GM23338 (cell line): ENCODE measurements at regions not wholly inside any gene's neighbourhood (a gene's known extent, or its start where the extent isn't known, plus 50 kb on each side); places are given as distances from the start of the nearest gene placed in this dataset.

ENCODE experiments used
- ATAC-seq: fragments of 200-7000 bp; cut with Tn5 transposase; 3 replicates; pipeline ENCODE4 v1.9.1; 2020
- DNase-seq: peaks from one replicate; pipeline ENCODE4 v3.0.0-alpha.2; 2015; ENCODE audit warnings: low spot score
- H2AFZ ChIP-seq: fragments of 200-600 bp; sonication (generic); 2 replicates; pipeline ENCODE4 v1.8.0; 2016; ENCODE audit warnings: antibody characterized with exemption, mild to moderate bottlenecking, moderate library complexity
- H3F3A ChIP-seq: fragments of 200-600 bp; sonication (generic); replicated peaks from 2 replicates; pipeline ENCODE4 v1.8.0; 2017; ENCODE audit warnings: antibody characterized with exemption, mixed run types, low read depth
- H3K27ac ChIP-seq: fragments of 200-600 bp; sonication (generic); 2 replicates; pipeline ENCODE4 v1.6.1; 2016; ENCODE audit warnings: low read depth
- H3K27me3 ChIP-seq: fragments of 200-600 bp; sonication (generic); 2 replicates; pipeline ENCODE4 v1.8.0; 2016; ENCODE audit warnings: mild to moderate bottlenecking, mixed run types, moderate library complexity; ENCODE audit not compliant: insufficient read depth
- H3K36me3 ChIP-seq: fragments of 200-600 bp; sonication (generic); 2 replicates; pipeline ENCODE4 v1.8.0; 2016; ENCODE audit warnings: mild to moderate bottlenecking; ENCODE audit not compliant: insufficient read depth
- H3K4me1 ChIP-seq: fragments of 200-600 bp; sonication (generic); 2 replicates; pipeline ENCODE4 v1.8.0; 2016; ENCODE audit warnings: mild to moderate bottlenecking, moderate library complexity; ENCODE audit not compliant: insufficient read depth
- H3K4me2 ChIP-seq: fragments of 200-600 bp; sonication (generic); 2 replicates; pipeline ENCODE4 v1.7.1; 2017; ENCODE audit warnings: mixed run types
- H3K4me3 ChIP-seq: fragments of 200-600 bp; sonication (generic); 2 replicates; pipeline ENCODE4 v1.6.1; 2016; ENCODE audit warnings: mixed run types
- H3K79me2 ChIP-seq: fragments of 200-600 bp; sonication (generic); replicated peaks from 2 replicates; pipeline ENCODE4 v1.8.0; 2017; ENCODE audit warnings: mild to moderate bottlenecking; ENCODE audit not compliant: insufficient read depth
- H3K9me2 ChIP-seq: fragments of 200-600 bp; sonication (generic); 2 replicates; pipeline ENCODE4 v1.8.0; 2017; ENCODE audit not compliant: insufficient read depth
- H4K20me1 ChIP-seq: fragments of 200-600 bp; sonication (generic); replicated peaks from 2 replicates; pipeline ENCODE4 v1.8.0; 2017; ENCODE audit warnings: mild to moderate bottlenecking; ENCODE audit not compliant: insufficient read depth
- H3K27ac Mint-ChIP-seq: 2 replicates; pipeline ENCODE4 v1.8.0; 2020; ENCODE audit warnings: inconsistent platforms, mild to moderate bottlenecking, moderate library complexity, mixed read lengths
- H3K27me3 Mint-ChIP-seq: 3 replicates; pipeline ENCODE4 v1.8.0; 2022; ENCODE audit warnings: low read depth, mild to moderate bottlenecking, moderate library complexity, mixed read lengths, inconsistent platforms; ENCODE audit not compliant: insufficient read depth, poor library complexity
- H3K36me3 Mint-ChIP-seq: 3 replicates; pipeline ENCODE4 v1.8.0; 2021; ENCODE audit warnings: low read depth, mild to moderate bottlenecking, inconsistent platforms, moderate library complexity, mixed read lengths
- H3K4me1 Mint-ChIP-seq: 3 replicates; pipeline ENCODE4 v1.8.0; 2020; ENCODE audit warnings: mild to moderate bottlenecking, inconsistent platforms, mixed read lengths
- H3K4me3 Mint-ChIP-seq: 3 replicates; pipeline ENCODE4 v1.8.0; 2021; ENCODE audit warnings: moderate library complexity, mild to moderate bottlenecking, inconsistent platforms, mixed read lengths
- H3K9me3 Mint-ChIP-seq: 3 replicates; pipeline ENCODE4 v1.8.0; 2020; ENCODE audit warnings: moderate library complexity, mild to moderate bottlenecking, inconsistent platforms, mixed read lengths
- CREB1 ChIP-seq: fragments of 250-450 bp; sonication (Bioruptor Pico); IDR thresholded peaks from 2 replicates; pipeline ENCODE4 v1.5.0; 2020; ENCODE audit warnings: low read depth, mild to moderate bottlenecking, moderate library complexity
- EZH2 ChIP-seq: fragments of 200-600 bp; sonication (generic); IDR thresholded peaks from one replicate; pipeline ENCODE4 v1.8.0; 2017; ENCODE audit warnings: antibody characterized with exemption, mild to moderate bottlenecking, low read depth; ENCODE audit not compliant: unreplicated experiment
- EZH2phosphoT487 ChIP-seq: fragments of 200-600 bp; sonication (generic); IDR thresholded peaks from one replicate; pipeline ENCODE4 v1.8.1; 2018; ENCODE audit warnings: antibody characterized with exemption; ENCODE audit not compliant: unreplicated experiment
- JUNB ChIP-seq: IDR thresholded peaks from one replicate; pipeline ENCODE4 v1.6.1; 2016; ENCODE audit warnings: antibody characterized with exemption; ENCODE audit not compliant: unreplicated experiment
- NANOG ChIP-seq: IDR thresholded peaks from 2 replicates; pipeline ENCODE4 v1.6.1; 2016; ENCODE audit warnings: antibody characterized with exemption, borderline replicate concordance
- POLR2AphosphoS5 ChIP-seq: IDR thresholded peaks from 2 replicates; pipeline ENCODE4 v1.6.1; 2016; ENCODE audit warnings: antibody characterized with exemption, low read depth
- STAT1 ChIP-seq: IDR thresholded peaks from one replicate; pipeline ENCODE4 v1.6.1; 2016; ENCODE audit warnings: antibody characterized with exemption; ENCODE audit not compliant: unreplicated experiment
- ZNF114 ChIP-seq: fragments of 250-450 bp; sonication (Bioruptor Pico); IDR thresholded peaks from 2 replicates; pipeline ENCODE4 v1.5.0; 2020; ENCODE audit warnings: mild to moderate bottlenecking, moderate library complexity
- ZNF331 ChIP-seq: fragments of 250-450 bp; sonication (Bioruptor Pico); IDR thresholded peaks from 2 replicates; pipeline ENCODE4 v1.5.0; 2020; ENCODE audit warnings: low read depth, mild to moderate bottlenecking, moderate library complexity
- TF ChIP-seq, protein P1 (sequence below): IDR thresholded peaks from 2 replicates; pipeline ENCODE4 v1.6.1; 2016; ENCODE audit warnings: antibody characterized with exemption
- TF ChIP-seq, protein P2 (sequence below): IDR thresholded peaks from one replicate; pipeline ENCODE4 v1.6.1; 2018; ENCODE audit warnings: antibody characterized with exemption; ENCODE audit not compliant: unreplicated experiment
- TF ChIP-seq, protein P3 (sequence below), 2 experiments: fragments of 200-600 bp in 1 of 2; sonication (generic) in 1 of 2; conservative IDR thresholded peaks; 2 replicates each; pipeline versions ENCODE4 v1.5.1 to v1.6.1; 2016 to 2017; ENCODE audit warnings: antibody characterized with exemption in 2 of 2, low read depth in 2 of 2, mild to moderate bottlenecking in 2 of 2, moderate library complexity in 1 of 2
- TF ChIP-seq, protein P4 (sequence below): fragments of 250-450 bp; sonication (Bioruptor Pico); IDR thresholded peaks from 2 replicates; pipeline ENCODE4 v1.5.0; 2020; ENCODE audit warnings: mild to moderate bottlenecking, moderate library complexity

DNA sequence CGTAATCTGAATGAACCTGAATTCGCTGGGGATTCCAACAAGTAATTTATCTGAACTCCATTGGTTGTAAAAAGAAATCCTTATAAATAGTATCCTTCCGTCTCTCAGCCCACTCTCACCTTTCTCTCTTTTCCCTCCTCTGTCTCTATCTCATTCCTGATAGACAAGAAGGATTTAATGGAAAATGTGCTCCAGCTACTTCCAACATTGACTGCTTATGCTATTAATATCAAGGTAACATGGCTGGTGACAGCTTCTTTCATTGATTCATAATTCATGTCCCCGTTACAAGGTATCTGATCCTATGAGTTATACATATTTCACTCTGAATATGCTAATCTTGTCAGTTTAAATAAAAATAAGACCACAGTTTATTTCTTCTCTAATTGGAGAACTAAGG lies 326.8 kb downstream of the RASEF start:
- Histone ChIP-seq H4K20me1 (no peaks in the 10 kb centered on the region), H3K9me2 (no peaks in the 10 kb centered on the region; the same call in 1 of the 2 replicates), H3K4me2 (peak overlapping the region; percentile 18; the same call in 1 of the 2 replicates), H3K4me3 (no peak overlapping the region), H3K36me3 (no peaks in the 10 kb centered on the region), H3K79me2 (no peaks in the 10 kb centered on the region), H3K27ac (no peak overlapping the region), H3K4me1 (peaks cover 42% of the 10 kb centered on the region), H3F3A (no peaks in the 10 kb centered on the region), H2AFZ (peak overlapping the region; percentile 8; the same call in 1 of the 2 replicates), H3K27me3 (no peaks in the 10 kb centered on the region)
- Mint-ChIP-seq H3K36me3 (no peaks in the 10 kb centered on the region), H3K27ac (no peak overlapping the region), H3K4me1 (peaks cover 40% of the 10 kb centered on the region), H3K4me3 (no peak overlapping the region), H3K9me3 (no peaks in the 10 kb centered on the region), H3K27me3 (peaks cover 2% of the 10 kb centered on the region)
- no peak for DNase-seq
- no peak for TF ChIP-seq ZNF114
- TF ChIP-seq EZH2: no peak
- TF ChIP-seq CREB1: no peak
- TF ChIP-seq ZNF331: no peak
- TF ChIP-seq, protein P1, sequence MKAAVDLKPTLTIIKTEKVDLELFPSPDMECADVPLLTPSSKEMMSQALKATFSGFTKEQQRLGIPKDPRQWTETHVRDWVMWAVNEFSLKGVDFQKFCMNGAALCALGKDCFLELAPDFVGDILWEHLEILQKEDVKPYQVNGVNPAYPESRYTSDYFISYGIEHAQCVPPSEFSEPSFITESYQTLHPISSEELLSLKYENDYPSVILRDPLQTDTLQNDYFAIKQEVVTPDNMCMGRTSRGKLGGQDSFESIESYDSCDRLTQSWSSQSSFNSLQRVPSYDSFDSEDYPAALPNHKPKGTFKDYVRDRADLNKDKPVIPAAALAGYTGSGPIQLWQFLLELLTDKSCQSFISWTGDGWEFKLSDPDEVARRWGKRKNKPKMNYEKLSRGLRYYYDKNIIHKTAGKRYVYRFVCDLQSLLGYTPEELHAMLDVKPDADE: no peak
- no peak for TF ChIP-seq NANOG
- no peak for TF ChIP-seq POLR2AphosphoS5
- TF ChIP-seq, protein P2, sequence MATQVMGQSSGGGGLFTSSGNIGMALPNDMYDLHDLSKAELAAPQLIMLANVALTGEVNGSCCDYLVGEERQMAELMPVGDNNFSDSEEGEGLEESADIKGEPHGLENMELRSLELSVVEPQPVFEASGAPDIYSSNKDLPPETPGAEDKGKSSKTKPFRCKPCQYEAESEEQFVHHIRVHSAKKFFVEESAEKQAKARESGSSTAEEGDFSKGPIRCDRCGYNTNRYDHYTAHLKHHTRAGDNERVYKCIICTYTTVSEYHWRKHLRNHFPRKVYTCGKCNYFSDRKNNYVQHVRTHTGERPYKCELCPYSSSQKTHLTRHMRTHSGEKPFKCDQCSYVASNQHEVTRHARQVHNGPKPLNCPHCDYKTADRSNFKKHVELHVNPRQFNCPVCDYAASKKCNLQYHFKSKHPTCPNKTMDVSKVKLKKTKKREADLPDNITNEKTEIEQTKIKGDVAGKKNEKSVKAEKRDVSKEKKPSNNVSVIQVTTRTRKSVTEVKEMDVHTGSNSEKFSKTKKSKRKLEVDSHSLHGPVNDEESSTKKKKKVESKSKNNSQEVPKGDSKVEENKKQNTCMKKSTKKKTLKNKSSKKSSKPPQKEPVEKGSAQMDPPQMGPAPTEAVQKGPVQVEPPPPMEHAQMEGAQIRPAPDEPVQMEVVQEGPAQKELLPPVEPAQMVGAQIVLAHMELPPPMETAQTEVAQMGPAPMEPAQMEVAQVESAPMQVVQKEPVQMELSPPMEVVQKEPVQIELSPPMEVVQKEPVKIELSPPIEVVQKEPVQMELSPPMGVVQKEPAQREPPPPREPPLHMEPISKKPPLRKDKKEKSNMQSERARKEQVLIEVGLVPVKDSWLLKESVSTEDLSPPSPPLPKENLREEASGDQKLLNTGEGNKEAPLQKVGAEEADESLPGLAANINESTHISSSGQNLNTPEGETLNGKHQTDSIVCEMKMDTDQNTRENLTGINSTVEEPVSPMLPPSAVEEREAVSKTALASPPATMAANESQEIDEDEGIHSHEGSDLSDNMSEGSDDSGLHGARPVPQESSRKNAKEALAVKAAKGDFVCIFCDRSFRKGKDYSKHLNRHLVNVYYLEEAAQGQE: no peak
- TF ChIP-seq, protein P3, sequence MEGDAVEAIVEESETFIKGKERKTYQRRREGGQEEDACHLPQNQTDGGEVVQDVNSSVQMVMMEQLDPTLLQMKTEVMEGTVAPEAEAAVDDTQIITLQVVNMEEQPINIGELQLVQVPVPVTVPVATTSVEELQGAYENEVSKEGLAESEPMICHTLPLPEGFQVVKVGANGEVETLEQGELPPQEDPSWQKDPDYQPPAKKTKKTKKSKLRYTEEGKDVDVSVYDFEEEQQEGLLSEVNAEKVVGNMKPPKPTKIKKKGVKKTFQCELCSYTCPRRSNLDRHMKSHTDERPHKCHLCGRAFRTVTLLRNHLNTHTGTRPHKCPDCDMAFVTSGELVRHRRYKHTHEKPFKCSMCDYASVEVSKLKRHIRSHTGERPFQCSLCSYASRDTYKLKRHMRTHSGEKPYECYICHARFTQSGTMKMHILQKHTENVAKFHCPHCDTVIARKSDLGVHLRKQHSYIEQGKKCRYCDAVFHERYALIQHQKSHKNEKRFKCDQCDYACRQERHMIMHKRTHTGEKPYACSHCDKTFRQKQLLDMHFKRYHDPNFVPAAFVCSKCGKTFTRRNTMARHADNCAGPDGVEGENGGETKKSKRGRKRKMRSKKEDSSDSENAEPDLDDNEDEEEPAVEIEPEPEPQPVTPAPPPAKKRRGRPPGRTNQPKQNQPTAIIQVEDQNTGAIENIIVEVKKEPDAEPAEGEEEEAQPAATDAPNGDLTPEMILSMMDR (conservative IDR thresholded peaks at IDR 0.05; ENCODE audit: low read depth in 2 of 2): no peak
- no peak for TF ChIP-seq STAT1
- TF ChIP-seq, protein P4, sequence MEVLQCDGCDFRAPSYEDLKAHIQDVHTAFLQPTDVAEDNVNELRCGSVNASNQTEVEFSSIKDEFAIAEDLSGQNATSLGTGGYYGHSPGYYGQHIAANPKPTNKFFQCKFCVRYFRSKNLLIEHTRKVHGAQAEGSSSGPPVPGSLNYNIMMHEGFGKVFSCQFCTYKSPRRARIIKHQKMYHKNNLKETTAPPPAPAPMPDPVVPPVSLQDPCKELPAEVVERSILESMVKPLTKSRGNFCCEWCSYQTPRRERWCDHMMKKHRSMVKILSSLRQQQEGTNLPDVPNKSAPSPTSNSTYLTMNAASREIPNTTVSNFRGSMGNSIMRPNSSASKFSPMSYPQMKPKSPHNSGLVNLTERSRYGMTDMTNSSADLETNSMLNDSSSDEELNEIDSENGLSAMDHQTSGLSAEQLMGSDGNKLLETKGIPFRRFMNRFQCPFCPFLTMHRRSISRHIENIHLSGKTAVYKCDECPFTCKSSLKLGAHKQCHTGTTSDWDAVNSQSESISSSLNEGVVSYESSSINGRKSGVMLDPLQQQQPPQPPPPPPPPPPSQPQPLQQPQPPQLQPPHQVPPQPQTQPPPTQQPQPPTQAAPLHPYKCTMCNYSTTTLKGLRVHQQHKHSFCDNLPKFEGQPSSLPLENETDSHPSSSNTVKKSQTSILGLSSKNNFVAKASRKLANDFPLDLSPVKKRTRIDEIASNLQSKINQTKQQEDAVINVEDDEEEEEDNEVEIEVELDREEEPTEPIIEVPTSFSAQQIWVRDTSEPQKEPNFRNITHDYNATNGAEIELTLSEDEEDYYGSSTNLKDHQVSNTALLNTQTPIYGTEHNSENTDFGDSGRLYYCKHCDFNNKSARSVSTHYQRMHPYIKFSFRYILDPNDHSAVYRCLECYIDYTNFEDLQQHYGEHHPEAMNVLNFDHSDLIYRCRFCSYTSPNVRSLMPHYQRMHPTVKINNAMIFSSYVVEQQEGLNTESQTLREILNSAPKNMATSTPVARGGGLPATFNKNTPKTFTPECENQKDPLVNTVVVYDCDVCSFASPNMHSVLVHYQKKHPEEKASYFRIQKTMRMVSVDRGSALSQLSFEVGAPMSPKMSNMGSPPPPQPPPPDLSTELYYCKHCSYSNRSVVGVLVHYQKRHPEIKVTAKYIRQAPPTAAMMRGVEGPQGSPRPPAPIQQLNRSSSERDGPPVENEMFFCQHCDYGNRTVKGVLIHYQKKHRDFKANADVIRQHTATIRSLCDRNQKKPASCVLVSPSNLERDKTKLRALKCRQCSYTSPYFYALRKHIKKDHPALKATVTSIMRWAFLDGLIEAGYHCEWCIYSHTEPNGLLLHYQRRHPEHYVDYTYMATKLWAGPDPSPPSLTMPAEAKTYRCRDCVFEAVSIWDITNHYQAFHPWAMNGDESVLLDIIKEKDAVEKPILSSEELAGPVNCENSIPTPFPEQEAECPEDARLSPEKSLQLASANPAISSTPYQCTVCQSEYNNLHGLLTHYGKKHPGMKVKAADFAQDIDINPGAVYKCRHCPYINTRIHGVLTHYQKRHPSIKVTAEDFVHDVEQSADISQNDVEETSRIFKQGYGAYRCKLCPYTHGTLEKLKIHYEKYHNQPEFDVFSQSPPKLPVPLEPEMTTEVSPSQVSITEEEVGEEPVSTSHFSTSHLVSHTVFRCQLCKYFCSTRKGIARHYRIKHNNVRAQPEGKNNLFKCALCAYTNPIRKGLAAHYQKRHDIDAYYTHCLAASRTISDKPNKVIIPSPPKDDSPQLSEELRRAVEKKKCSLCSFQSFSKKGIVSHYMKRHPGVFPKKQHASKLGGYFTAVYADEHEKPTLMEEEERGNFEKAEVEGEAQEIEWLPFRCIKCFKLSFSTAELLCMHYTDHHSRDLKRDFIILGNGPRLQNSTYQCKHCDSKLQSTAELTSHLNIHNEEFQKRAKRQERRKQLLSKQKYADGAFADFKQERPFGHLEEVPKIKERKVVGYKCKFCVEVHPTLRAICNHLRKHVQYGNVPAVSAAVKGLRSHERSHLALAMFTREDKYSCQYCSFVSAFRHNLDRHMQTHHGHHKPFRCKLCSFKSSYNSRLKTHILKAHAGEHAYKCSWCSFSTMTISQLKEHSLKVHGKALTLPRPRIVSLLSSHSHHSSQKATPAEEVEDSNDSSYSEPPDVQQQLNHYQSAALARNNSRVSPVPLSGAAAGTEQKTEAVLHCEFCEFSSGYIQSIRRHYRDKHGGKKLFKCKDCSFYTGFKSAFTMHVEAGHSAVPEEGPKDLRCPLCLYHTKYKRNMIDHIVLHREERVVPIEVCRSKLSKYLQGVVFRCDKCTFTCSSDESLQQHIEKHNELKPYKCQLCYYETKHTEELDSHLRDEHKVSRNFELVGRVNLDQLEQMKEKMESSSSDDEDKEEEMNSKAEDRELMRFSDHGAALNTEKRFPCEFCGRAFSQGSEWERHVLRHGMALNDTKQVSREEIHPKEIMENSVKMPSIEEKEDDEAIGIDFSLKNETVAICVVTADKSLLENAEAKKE (CRISPR knock-in tag): no peak
- TF ChIP-seq JUNB: no peak
- no peak for TF ChIP-seq EZH2phosphoT487
- no peak for ATAC-seq
